ENCODE measurements at regions not wholly inside any gene's neighbourhood (a gene's known extent, or its start where the extent isn't known, plus 50 kb on each side); places are given as distances from the start of the nearest gene placed in this dataset.

DNA sequence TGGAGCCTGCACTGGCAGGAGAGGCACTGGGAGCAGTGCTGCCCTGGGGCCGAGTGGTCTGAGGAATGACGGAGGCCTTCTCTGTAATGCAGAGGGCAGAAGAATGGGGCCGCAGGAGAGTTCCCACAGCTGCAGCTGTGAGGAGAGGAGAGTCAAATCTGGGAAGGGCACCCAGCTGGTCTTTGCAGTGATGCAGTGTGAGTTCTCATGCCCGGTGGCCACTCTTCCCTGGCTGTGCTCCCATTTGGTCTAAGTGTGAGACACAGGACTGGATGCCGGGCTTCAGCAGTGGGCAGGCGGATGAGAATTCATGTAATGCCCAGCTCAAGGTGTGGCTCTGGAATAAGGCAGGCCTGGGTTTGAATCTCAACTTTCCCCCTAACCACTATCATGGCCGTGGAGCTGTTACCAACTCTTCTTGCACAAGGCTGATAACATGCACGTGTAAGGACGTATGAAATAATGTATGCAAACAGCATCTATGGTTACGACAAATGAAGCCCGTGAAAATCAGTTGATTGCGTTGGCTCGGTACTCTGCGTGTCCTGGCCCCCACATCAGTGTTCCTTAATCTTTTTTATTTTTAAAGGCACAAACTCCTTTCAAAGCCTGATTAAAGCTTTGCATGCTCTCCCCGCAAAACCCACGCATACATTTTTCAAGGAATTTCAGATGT lies 71.6 kb downstream of the ACKR3 start (continued):
- TF ChIP-seq NELFE (IDR thresholded peaks at IDR 0.05; ENCODE audit: insufficient read depth, insufficient read length) (no peak), RBM17 (IDR thresholded peaks at IDR 0.05; ENCODE audit: borderline replicate concordance, low read depth, low read length) (no peak), ERF (CRISPR knock-in tag; IDR thresholded peaks at IDR 0.05) (no peak), ZNF395 (CRISPR knock-in tag; IDR thresholded peaks at IDR 0.05) (no peak), KLF1 (tag; IDR thresholded peaks at IDR 0.05) (no peak), ZBTB34 (CRISPR knock-in tag; IDR thresholded peaks at IDR 0.05) (no peak), CTBP1 (IDR thresholded peaks at IDR 0.05; ENCODE audit: borderline replicate concordance) (no peak), PPARD (CRISPR knock-in tag; IDR thresholded peaks at IDR 0.05) (no peak), ZNF232 (CRISPR knock-in tag; IDR thresholded peaks at IDR 0.05) (no peak)
- TF ChIP-seq, protein P1, sequence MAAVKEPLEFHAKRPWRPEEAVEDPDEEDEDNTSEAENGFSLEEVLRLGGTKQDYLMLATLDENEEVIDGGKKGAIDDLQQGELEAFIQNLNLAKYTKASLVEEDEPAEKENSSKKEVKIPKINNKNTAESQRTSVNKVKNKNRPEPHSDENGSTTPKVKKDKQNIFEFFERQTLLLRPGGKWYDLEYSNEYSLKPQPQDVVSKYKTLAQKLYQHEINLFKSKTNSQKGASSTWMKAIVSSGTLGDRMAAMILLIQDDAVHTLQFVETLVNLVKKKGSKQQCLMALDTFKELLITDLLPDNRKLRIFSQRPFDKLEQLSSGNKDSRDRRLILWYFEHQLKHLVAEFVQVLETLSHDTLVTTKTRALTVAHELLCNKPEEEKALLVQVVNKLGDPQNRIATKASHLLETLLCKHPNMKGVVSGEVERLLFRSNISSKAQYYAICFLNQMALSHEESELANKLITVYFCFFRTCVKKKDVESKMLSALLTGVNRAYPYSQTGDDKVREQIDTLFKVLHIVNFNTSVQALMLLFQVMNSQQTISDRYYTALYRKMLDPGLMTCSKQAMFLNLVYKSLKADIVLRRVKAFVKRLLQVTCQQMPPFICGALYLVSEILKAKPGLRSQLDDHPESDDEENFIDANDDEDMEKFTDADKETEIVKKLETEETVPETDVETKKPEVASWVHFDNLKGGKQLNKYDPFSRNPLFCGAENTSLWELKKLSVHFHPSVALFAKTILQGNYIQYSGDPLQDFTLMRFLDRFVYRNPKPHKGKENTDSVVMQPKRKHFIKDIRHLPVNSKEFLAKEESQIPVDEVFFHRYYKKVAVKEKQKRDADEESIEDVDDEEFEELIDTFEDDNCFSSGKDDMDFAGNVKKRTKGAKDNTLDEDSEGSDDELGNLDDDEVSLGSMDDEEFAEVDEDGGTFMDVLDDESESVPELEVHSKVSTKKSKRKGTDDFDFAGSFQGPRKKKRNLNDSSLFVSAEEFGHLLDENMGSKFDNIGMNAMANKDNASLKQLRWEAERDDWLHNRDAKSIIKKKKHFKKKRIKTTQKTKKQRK (IDR thresholded peaks at IDR 0.05; ENCODE audit: borderline replicate concordance, low read depth, low read length), result no peak
- TF ChIP-seq, protein P2, sequence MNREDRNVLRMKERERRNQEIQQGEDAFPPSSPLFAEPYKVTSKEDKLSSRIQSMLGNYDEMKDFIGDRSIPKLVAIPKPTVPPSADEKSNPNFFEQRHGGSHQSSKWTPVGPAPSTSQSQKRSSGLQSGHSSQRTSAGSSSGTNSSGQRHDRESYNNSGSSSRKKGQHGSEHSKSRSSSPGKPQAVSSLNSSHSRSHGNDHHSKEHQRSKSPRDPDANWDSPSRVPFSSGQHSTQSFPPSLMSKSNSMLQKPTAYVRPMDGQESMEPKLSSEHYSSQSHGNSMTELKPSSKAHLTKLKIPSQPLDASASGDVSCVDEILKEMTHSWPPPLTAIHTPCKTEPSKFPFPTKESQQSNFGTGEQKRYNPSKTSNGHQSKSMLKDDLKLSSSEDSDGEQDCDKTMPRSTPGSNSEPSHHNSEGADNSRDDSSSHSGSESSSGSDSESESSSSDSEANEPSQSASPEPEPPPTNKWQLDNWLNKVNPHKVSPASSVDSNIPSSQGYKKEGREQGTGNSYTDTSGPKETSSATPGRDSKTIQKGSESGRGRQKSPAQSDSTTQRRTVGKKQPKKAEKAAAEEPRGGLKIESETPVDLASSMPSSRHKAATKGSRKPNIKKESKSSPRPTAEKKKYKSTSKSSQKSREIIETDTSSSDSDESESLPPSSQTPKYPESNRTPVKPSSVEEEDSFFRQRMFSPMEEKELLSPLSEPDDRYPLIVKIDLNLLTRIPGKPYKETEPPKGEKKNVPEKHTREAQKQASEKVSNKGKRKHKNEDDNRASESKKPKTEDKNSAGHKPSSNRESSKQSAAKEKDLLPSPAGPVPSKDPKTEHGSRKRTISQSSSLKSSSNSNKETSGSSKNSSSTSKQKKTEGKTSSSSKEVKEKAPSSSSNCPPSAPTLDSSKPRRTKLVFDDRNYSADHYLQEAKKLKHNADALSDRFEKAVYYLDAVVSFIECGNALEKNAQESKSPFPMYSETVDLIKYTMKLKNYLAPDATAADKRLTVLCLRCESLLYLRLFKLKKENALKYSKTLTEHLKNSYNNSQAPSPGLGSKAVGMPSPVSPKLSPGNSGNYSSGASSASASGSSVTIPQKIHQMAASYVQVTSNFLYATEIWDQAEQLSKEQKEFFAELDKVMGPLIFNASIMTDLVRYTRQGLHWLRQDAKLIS (CRISPR knock-in tag; IDR thresholded peaks at IDR 0.05), result no peak

Measured in K562 (cell line).